Omental fat pad (tissue), 3 donors: ENCODE measurements at regions not wholly inside any gene's neighbourhood (a gene's known extent, or its start where the extent isn't known, plus 50 kb on each side); places are given as distances from the start of the nearest gene placed in this dataset.
A peak's percentile ranks its signal among the peaks of the same experiment; 100 is the strongest.

Source experiments
- ATAC-seq: fragments of 150-250 bp; one replicate; pipeline ENCODE4 v1.9.1; 2016; ENCODE audit warnings: mild to moderate bottlenecking, moderate library complexity; ENCODE audit not compliant: low FRiP score
- DNase-seq: peaks from one replicate; pipeline ENCODE4 v3.0.0-alpha.2; 2019; ENCODE audit warnings: low spot score
- TF ChIP-seq, protein P1 (sequence below), 3 donors: fragments of 450-650 bp; IDR thresholded peaks; one replicate each; pipeline ENCODE4 v1.5.1; 2016 to 2017; ENCODE audit warnings: antibody characterized with exemption in 3 of 3, mild to moderate bottlenecking in 3 of 3, moderate library complexity in 2 of 3

DNA sequence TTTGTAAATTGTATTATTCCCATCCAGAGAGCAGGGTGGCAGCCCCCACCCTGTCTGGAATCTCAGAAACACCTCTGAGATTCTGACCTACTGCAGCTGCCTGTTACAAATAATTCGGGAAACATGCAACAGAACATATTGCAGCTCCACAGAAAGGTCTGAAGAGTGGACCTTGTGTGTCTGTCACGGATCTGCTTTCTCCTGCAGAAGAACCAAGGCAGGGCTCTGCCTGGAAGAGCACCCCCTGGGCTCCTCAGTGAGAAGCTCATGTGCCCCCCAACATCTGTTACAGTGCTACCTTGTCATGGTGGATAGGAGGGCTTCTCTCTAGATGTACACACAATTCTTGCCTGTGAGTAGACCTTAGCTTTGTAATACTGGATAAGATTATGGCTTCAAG is 286.6 kb upstream of the GATB start:
- no peak for DNase-seq
- ATAC-seq, result no peak
- TF ChIP-seq, protein P1, sequence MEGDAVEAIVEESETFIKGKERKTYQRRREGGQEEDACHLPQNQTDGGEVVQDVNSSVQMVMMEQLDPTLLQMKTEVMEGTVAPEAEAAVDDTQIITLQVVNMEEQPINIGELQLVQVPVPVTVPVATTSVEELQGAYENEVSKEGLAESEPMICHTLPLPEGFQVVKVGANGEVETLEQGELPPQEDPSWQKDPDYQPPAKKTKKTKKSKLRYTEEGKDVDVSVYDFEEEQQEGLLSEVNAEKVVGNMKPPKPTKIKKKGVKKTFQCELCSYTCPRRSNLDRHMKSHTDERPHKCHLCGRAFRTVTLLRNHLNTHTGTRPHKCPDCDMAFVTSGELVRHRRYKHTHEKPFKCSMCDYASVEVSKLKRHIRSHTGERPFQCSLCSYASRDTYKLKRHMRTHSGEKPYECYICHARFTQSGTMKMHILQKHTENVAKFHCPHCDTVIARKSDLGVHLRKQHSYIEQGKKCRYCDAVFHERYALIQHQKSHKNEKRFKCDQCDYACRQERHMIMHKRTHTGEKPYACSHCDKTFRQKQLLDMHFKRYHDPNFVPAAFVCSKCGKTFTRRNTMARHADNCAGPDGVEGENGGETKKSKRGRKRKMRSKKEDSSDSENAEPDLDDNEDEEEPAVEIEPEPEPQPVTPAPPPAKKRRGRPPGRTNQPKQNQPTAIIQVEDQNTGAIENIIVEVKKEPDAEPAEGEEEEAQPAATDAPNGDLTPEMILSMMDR (IDR thresholded peaks at IDR 0.05), result no peak

- no peak for DNase-seq
- TF ChIP-seq, protein P1 (IDR thresholded peaks at IDR 0.05), result no peak
- peak; percentile 19 for ATAC-seq
These were observed 285.2 kb upstream of the GATB start for GRCh38 chr4:152045807-152046571.

- TF ChIP-seq, protein P1 (IDR thresholded peaks at IDR 0.05), result no peak
- no peak for DNase-seq
- no peak for ATAC-seq
These were observed 284.6 kb upstream of the GATB start for GRCh38 chr4:152045449-152045806.

DNA sequence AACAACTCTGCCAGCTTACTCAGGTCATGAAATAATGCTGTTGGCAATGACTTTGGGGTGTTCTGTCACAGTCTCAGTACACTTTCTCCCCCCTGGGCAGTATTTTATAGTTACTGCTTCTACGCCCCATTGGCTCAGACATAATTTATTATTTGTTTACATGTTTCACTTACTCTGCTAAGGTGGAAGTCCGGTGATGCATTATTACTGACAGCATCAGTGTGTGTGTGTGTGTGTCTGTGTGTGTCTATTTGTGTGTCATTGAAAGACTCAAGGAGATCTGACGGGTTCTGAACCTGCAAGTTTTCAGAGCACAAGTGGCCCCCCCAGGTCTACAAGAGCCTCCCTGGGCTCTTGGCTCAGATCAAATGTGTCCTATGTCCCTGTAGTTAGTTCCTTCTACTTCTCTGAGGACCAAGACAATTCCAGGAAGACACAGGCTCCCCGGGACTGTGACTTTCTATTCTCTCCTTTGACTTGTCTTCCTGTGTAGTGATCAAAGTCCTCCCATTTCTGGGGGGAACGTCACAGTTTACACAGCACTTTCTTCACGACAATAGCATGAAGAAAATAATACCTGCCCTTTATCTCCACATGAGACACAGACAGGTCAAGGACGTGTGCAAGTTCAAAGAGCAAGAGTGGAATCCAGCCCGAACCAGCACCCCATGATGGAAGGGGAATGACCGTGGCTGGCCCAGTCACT is 283.7 kb upstream of the GATB start:
- no peak for ATAC-seq
- DNase-seq, result no peak
- TF ChIP-seq, protein P1 (IDR thresholded peaks at IDR 0.05), result no peak

- DNase-seq (no peak), ATAC-seq (no peak)
- TF ChIP-seq, protein P1 (IDR thresholded peaks at IDR 0.05), result no peak
These were observed 280.5 kb upstream of the GATB start for GRCh38 chr4:152041295-152041694.

DNA sequence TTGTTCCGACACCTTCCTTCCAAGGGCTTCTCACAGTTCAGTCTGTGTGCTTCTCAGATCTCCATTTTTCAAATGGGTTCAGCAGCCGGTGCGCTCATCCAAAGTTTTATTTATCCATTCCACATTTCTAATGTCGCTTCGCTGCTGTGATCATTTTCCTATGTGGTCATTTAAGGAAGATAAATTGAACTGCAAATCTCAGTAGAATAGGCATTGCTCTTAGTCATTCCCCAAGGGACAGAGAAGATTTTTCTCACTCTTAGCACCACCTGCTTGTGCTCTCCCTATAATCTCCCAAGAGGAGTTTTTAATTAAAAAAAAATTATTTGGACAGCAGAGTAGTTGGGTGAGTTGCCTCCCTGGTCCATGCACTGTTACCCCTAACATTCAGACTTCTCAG is 278.9 kb upstream of the GATB start:
- ATAC-seq, result no peak
- TF ChIP-seq, protein P1 (IDR thresholded peaks at IDR 0.05), result no peak
- no peak for DNase-seq

GRCh38 chr4:152039023-152039481 is 278.2 kb upstream of the GATB start:
- TF ChIP-seq, protein P1 (IDR thresholded peaks at IDR 0.05), result no peak
- no peak for ATAC-seq
- DNase-seq, result no peak
